GM21360 (cell line): ENCODE measurements at regions not wholly inside any gene's neighbourhood (a gene's known extent, or its start where the extent isn't known, plus 50 kb on each side); places are given as distances from the start of the nearest gene placed in this dataset.
"Not testable (repeated sequence)": the region's sequence is repeated elsewhere in the genome, so short reads cannot be mapped to it uniquely, and the experiment has no call there.

ENCODE experiments used
- ATAC-seq: cut with Tn5 transposase; IDR thresholded peaks from one replicate; pipeline ENCODE4 v1.9.1; 2021; ENCODE audit warnings: mild to moderate bottlenecking, moderate library complexity; ENCODE audit not compliant: unreplicated experiment

GRCh38 chr5:138702166-138703077 is 50.8 kb upstream of the CTNNA1 start:
- ATAC-seq, result no peak

- ATAC-seq, result no peak
Measured at GRCh38 chr5:138701678-138702077, 51.5 kb upstream of the CTNNA1 start.

DNA sequence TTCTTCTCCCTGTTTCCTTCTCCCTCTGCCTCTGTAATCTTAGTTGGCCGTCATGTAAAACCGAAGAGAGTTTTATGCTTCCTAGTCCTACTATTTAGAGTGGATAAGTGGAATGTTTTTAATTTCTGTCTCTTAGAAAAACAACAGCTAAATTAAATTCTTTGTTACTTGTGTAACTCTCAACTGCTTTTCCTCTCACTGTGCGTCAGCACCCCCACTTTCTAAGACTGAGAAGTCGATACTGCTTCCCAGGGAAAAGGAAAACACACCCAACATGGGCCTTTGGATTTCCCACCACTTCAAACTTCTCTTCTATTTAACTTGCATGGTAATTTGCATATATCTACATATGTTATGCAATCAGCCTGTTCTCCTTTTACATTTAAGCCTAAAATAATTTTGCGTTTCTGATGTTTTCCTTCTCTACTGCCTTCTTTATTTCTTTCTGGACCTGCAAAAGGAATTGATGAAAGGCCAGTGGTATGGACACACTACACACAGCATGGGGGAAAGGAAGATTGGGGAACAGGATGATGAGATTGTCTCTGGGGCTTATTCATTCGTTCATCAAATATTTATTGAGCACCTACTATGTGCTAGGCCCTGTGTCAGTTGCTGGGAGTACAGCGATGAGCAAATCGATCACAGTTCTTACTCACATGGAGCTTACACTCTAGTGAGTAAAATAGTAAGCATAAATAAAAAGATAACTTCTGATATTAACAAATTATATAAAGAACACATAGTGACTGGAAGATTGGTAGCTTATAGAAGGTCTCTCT is 52.5 kb upstream of the CTNNA1 start:
- no peak for ATAC-seq

GRCh38 chr5:138699482-138699881 is 53.7 kb upstream of the CTNNA1 start:
- ATAC-seq, result no peak

DNA sequence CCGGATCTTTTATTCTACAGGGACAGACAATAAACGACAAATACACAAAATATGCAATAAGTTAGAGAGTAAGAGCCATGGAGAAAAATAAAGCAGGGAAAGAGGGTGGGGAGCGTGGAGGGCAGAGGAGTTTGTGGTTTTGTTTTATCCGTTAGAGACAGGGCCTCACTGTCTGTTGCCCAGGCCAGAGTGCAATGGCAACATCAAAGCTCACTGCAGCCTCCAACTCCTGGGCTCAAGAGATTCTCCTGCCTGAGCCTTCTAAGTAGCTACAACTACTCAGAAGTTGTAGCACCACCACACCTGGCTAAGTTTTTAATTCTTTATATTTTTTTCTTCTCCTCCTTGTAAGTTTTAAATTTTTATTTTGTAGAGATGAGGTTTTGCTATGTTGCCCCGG is 54.5 kb upstream of the CTNNA1 start:
- no peak for ATAC-seq

DNA sequence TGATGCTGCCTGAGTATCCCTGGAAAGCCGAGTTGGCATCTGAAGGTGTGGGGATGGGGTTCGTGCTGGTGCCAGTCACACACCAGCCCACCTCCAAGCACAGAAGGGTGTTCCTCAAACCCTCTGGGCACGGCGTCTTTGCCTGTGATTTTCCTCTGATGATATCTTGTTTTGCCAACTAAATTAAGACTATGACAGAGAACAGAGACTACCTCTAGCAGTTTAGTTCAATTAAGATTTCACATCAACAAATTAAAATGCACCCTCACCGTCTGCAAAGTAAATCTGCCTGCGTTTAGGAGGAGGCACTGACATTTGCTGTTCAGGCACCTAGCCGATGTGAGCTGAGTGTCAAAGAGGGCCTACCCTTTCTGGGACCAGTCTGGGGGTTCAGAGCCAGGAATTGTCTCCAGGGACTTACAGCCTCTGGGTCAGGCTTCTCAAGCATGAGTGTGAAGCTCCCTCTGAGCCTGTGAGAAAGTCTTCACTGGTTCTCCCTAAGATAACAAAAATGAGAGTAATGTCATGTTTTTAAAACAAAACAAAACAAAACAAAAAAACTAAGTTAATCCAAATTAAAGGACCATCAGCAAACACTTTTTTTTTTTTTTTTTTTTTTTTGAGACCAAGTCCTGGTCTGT is 55.4 kb upstream of the CTNNA1 start:
- no peak for ATAC-seq

- ATAC-seq, result no peak
Measured at GRCh38 chr5:138696501-138696900, 56.7 kb upstream of the CTNNA1 start.

- ATAC-seq, result no peak
Measured at GRCh38 chr5:138695781-138696180, 57.4 kb upstream of the CTNNA1 start.

GRCh38 chr5:138694146-138694545 is 59.1 kb upstream of the CTNNA1 start:
- ATAC-seq, result no peak

GRCh38 chr5:138692370-138692769 is 60.9 kb upstream of the CTNNA1 start:
- ATAC-seq, result no peak

- ATAC-seq, result no peak
Measured at GRCh38 chr5:138686668-138687067, 66.6 kb upstream of the CTNNA1 start.

GRCh38 chr5:138685193-138685745 is 68.0 kb upstream of the CTNNA1 start:
- ATAC-seq, result no peak

- ATAC-seq, result not testable (repeated sequence)
Measured at GRCh38 chr5:138682462-138682861, 70.8 kb upstream of the CTNNA1 start.

- ATAC-seq, result not testable (repeated sequence)
Measured at GRCh38 chr5:138678826-138679225, 74.4 kb upstream of the CTNNA1 start.

DNA sequence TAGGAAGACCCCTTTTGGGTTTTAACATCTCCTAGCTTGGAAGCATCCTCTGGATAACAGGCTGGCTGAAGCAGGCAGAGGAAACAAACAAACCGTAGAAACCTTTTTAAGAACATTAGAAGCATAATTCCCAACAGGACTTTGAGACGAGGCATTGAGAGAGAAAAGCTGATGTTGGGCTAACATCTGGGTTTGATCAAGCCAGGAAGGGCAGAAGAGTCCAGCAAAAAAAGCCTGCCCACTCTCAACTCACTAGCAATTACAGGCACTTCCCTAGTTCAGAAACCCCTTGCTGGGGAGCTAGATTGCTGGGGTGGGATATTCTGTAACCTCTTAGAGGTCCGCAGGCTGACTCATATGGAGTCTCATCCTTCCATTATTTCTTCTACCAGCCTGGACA is 75.4 kb upstream of the CTNNA1 start:
- no peak for ATAC-seq

- no peak for ATAC-seq
Measured at GRCh38 chr5:138676556-138677193, 76.5 kb upstream of the CTNNA1 start.

GRCh38 chr5:138676002-138676401 is 77.2 kb upstream of the CTNNA1 start:
- ATAC-seq, result no peak

- ATAC-seq, result no peak
Measured at GRCh38 chr5:138668451-138669380, 84.5 kb upstream of the CTNNA1 start.

GRCh38 chr5:138667782-138668331 is 85.4 kb upstream of the CTNNA1 start:
- not testable (repeated sequence) for ATAC-seq
